GM13977 (cell line): ENCODE measurements at regions not wholly inside any gene's neighbourhood (a gene's known extent, or its start where the extent isn't known, plus 50 kb on each side); places are given as distances from the start of the nearest gene placed in this dataset.

Experiments
- DNase-seq: peaks from one replicate; pipeline ENCODE4 v3.0.0; 2012; ENCODE audit warnings: low spot score
- in situ Hi-C: fragments of 300-500 bp; cut with MboI; formaldehyde crosslinking; loops from one replicate; pipeline ENCODE4 v1.12.0; 2022; ENCODE audit warnings: low sequenced_read_pairs, low pct_unique_long_range_greater_than_20kb, mixed read lengths, inconsistent platforms; ENCODE audit not compliant: unreplicated experiment
- TF ChIP-seq, protein P1 (sequence below): IDR thresholded peaks from 2 replicates; pipeline ENCODE4 v1.5.1; 2012; ENCODE audit warnings: mild to moderate bottlenecking, control low read depth; ENCODE audit not compliant: insufficient read depth; ENCODE audit errors: extremely low read depth, missing control alignments

DNA sequence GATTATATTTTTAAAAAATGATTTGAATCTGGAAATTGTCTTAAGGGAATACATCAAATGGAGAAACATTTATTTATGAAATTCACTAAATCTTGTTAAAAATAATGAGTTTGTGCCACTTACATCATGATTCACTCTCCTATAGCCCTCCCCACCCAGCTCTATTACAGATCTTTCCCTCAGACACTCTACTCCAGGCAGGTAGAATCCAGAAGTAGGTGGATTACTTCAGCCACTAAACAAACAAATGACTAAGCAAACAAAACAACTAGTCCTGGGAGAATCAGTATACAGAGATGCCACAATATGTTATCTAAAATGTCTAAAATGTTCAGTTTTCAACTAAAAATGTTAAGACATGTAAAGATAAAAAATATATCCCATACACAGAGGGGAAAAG lies 608.1 kb upstream of the UBE2E2 start:
- in situ Hi-C loops: no loop called here
- TF ChIP-seq, protein P1, sequence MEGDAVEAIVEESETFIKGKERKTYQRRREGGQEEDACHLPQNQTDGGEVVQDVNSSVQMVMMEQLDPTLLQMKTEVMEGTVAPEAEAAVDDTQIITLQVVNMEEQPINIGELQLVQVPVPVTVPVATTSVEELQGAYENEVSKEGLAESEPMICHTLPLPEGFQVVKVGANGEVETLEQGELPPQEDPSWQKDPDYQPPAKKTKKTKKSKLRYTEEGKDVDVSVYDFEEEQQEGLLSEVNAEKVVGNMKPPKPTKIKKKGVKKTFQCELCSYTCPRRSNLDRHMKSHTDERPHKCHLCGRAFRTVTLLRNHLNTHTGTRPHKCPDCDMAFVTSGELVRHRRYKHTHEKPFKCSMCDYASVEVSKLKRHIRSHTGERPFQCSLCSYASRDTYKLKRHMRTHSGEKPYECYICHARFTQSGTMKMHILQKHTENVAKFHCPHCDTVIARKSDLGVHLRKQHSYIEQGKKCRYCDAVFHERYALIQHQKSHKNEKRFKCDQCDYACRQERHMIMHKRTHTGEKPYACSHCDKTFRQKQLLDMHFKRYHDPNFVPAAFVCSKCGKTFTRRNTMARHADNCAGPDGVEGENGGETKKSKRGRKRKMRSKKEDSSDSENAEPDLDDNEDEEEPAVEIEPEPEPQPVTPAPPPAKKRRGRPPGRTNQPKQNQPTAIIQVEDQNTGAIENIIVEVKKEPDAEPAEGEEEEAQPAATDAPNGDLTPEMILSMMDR: no peak
- no peak for DNase-seq

DNA sequence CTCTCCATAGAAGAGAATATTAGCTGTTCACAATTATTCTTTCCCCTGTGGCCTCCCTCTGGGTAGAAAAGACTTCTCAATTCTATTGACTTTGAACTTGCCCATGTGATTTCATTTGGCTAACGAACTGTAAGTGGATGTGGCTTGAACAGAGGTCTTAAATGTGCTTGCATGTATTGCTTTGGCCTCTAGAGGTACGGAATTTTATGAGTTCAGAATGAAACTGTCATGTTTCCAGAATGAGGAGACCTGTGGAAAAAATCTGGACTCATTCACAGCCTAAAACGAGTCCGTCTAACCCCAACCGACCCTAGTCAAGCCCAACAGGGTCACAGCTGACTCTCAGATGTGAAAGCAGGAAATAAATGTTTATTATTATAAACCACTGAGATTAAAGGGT lies 596.7 kb upstream of the UBE2E2 start:
- DNase-seq: no peak
- TF ChIP-seq, protein P1: no peak
- in situ Hi-C loops: no loop called here

DNA sequence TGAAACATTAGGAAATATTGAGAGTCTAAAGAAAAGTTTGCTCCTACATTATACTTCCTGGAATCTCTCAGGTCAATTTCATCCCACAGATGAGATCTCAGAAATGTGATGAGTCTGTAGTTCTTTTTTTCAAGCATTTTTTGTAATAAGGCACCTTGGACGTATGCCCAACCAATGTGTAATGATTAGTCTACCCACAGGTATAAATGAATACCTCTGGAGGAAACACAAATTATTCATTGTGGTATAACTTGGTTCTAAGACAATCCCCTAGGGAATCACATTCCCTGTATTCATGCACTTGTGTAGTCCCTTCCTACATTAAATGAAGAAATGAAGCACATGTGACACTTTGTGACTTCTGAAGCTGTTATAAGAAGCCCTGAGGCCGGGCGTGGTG lies 596.2 kb upstream of the UBE2E2 start:
- DNase-seq: no peak
- in situ Hi-C loops: no loop called here
- TF ChIP-seq, protein P1: no peak

DNA sequence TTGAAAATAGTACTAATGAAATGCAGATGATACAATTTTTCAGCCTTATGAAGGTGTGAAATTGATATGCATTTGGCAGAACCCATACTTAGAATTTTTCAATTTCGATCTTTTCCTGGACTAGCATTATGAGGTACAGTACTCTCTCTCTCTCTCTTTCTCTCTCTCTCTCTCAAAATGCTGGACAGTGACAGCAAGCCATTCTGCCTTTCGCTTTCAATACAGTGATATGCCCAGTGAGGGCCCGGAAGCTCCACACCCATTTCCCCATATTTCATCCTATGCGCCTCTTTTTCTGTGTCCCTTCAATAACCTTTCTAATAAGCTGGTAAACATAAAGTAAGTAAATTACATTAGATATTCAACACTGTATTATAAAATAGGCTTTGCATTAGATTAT lies 595.0 kb upstream of the UBE2E2 start:
- TF ChIP-seq, protein P1: no peak
- in situ Hi-C loops: no loop called here
- DNase-seq: no peak

DNA sequence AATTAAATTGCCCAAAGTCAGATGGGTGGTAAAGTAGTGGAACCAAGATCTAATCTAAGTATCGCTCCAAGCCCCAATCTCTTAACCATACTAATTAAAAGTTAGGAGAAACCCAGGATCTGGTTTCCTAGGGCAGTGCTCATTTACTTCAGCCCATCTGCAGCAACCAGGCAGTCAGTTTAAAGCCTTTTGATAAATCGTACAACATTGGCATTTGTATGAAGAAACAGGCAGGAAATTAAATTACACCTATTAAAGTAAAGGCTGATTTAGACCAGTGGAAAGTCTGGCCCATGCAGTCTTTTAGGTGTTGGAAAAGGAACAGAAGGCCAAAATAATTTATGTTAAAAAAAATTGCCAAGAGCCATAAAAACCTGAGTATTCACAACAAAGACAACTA lies 594.4 kb upstream of the UBE2E2 start:
- TF ChIP-seq, protein P1: no peak
- no peak for DNase-seq

DNA sequence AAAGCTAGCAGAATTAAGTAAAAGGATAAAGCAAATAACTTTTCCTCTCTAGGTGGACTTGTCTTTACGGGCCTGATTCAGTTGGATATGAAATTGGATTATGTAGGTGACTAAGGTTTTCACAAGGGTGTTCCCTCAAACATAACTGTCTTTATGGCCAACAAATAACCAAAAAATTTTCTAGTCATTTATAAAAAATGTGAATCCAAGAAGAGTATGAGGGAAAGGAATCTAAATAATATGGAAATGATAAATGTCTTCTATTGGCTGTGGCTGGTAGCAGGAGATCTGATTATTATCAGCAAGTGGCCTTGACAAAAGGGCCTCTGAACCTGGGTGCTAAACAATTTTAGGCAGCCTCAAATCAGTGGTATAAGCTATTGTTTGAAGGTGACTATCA lies 594.0 kb upstream of the UBE2E2 start:
- no peak for DNase-seq

More for the DNA sequence above, 594.4 kb upstream of the UBE2E2 start:
- in situ Hi-C loops: no loop called here

More for the DNA sequence above, 594.0 kb upstream of the UBE2E2 start:
- in situ Hi-C loops: no loop called here
- TF ChIP-seq, protein P1: no peak
